ENCODE measurements at regions not wholly inside any gene's neighbourhood (a gene's known extent, or its start where the extent isn't known, plus 50 kb on each side); places are given as distances from the start of the nearest gene placed in this dataset.

DNA sequence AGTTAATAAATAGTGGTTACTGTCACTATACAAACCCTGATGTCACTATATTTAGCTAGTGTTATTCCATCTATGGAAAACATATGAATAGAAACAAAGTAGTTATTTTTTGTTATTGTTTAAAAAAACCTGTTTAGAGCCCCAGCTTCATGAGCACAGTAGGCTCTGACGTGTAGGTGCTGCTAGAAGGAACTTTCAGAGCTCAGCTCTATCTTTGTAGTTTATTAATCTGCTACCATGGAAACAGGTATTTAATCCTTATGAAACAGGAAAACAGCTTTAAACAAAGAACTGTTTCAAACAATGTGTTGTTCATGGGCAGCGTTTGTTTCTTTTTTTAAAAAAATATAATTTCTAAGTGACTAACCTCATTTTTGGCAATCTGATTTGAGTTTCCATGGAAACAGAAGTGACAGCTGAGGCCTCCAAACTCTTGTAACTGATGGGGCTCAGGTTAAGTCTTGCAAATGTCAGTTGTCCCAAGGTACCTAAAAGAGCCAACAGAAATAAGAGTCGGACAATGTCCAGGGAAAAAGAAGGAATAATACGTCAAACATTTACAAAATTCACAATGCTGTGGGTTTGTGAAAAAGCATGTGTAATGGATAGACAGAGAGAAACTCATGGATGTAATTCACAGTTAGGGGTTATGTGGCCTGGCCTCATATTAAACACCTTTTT is 162.0 kb upstream of the C21orf91 start:
- no peak for DNase-seq (ENCODE audit: low read depth, low spot score)

- no peak for DNase-seq (ENCODE audit: low read depth, low spot score)
Measured at GRCh38 chr21:17979763-17980162, 160.6 kb upstream of the C21orf91 start.

GRCh38 chr21:17978895-17979294 is 159.7 kb upstream of the C21orf91 start:
- DNase-seq (ENCODE audit: low read depth, low spot score), result no peak

DNA sequence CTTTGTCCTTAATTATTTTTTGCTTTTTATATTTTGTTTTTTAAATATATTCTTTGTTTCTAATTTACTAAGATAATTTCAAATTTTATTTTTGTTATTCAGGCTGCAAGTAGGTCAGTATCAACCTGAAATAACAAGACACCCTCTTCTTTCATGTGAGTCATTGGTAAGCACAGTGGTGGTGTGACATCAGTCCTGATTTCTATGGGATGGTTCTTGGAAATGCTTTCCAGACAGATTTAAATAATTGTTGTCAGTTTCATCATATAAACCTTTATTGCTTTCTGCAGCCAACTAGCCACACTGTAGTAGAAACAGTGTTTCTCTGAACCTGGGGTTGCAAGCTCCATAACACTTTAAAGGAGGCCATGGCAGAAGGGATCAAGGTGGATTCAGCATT is 157.5 kb upstream of the C21orf91 start:
- no peak for DNase-seq (ENCODE audit: low read depth, low spot score)

GRCh38 chr21:17976139-17976538 is 157.0 kb upstream of the C21orf91 start:
- DNase-seq (ENCODE audit: low read depth, low spot score), result no peak

- no peak for DNase-seq (ENCODE audit: low read depth, low spot score)
Measured at GRCh38 chr21:17967319-17967718, 148.2 kb upstream of the C21orf91 start.

GRCh38 chr21:17964716-17965115 is 145.6 kb upstream of the C21orf91 start:
- DNase-seq (ENCODE audit: low read depth, low spot score), result no peak

- no peak for DNase-seq (ENCODE audit: low read depth, low spot score)
Measured at GRCh38 chr21:17964199-17964598, 145.0 kb upstream of the C21orf91 start.

- DNase-seq (ENCODE audit: low read depth, low spot score), result no peak
Measured at GRCh38 chr21:17950591-17950990, 131.4 kb upstream of the C21orf91 start.

GRCh38 chr21:17949421-17949820 is 130.3 kb upstream of the C21orf91 start:
- no peak for DNase-seq (ENCODE audit: low read depth, low spot score)

- no peak for DNase-seq (ENCODE audit: low read depth, low spot score)
Measured at GRCh38 chr21:17947531-17947930, 128.4 kb upstream of the C21orf91 start.

- no peak for DNase-seq (ENCODE audit: low read depth, low spot score)
Measured at GRCh38 chr21:17931080-17931479, 111.9 kb upstream of the C21orf91 start.

GRCh38 chr21:17930093-17930492 is 110.9 kb upstream of the C21orf91 start:
- DNase-seq (ENCODE audit: low read depth, low spot score), result no peak

- DNase-seq (ENCODE audit: low read depth, low spot score), result no peak
Measured at GRCh38 chr21:17929510-17929909, 110.4 kb upstream of the C21orf91 start.

GRCh38 chr21:17925899-17926298 is 106.7 kb upstream of the C21orf91 start:
- no peak for DNase-seq (ENCODE audit: low read depth, low spot score)

DNA sequence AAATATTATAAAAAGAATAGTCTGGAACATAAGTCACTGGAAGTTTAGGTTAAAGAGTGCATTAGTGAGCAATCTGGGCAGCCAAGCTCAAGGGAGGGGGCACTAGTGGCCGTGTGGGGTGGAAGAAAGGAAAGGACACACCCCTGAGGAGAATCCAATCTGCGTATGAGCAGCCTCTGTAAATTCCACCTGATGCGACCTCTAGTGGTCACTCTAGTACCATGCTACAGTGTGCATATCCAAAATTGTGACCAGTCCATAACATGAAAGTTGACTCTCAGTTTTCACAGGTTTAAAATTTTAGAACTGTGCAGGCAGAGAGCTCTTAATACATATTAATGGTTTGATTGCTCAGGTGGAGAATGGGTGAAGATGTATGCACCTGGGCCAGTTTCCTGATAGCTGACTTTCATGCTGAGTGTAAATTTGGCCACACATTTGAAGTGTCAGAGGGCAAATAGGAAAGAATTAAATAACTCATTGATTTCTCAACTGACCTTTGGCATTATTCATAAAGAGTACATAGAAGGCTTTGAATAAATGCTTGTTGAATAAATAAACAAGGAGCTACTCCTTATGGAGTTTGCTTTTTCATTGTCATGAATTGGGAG is 105.9 kb upstream of the C21orf91 start:
- no peak for DNase-seq (ENCODE audit: low read depth, low spot score)

GRCh38 chr21:17921579-17922530 is 102.7 kb upstream of the C21orf91 start:
- DNase-seq (ENCODE audit: low read depth, low spot score), result no peak

GRCh38 chr21:17915976-17916375 is 96.8 kb upstream of the C21orf91 start:
- DNase-seq (ENCODE audit: low read depth, low spot score), result no peak

- DNase-seq (ENCODE audit: low read depth, low spot score), result no peak
Measured at GRCh38 chr21:17911628-17912027, 92.5 kb upstream of the C21orf91 start.

GRCh38 chr21:17903929-17904639 is 84.9 kb upstream of the C21orf91 start:
- no peak for DNase-seq (ENCODE audit: low read depth, low spot score)

GRCh38 chr21:17903029-17903806 is 84.1 kb upstream of the C21orf91 start:
- DNase-seq (ENCODE audit: low read depth, low spot score), result no peak
